ENCODE measurements at regions not wholly inside any gene's neighbourhood (a gene's known extent, or its start where the extent isn't known, plus 50 kb on each side); places are given as distances from the start of the nearest gene placed in this dataset.

- CTCF ChIA-PET = no interaction called here
- no peak for TF ChIP-seq CTCF (IDR thresholded peaks at IDR 0.05; ENCODE audit: insufficient read depth, low read depth, low read length)
- POLR2A ChIA-PET = no interaction called here
Measured at GRCh38 chr5:2182020-2182419, 299.3 kb upstream of the IRX4 start.

GRCh38 chr5:2181557-2181956, 298.8 kb upstream of the IRX4 start:
- Histone ChIP-seq H3K27me3 (ENCODE audit: control insufficient read depth, insufficient read depth, low read length) (no peaks in the 10 kb centered on the region), H3K36me3 (ENCODE audit: control insufficient read depth, insufficient read depth, low read length) (no peaks in the 10 kb centered on the region), H3K4me3 (ENCODE audit: low read depth, low read length) (no peak overlapping the region)
- ChIA-PET CTCF (no interaction called here), POLR2A (no interaction called here)
- no peak for DNase-seq (ENCODE audit: low read depth)
- TF ChIP-seq CTCF (IDR thresholded peaks at IDR 0.05; ENCODE audit: insufficient read depth, low read depth, low read length) = no peak

More at GRCh38 chr5:2182020-2182419, 299.3 kb upstream of the IRX4 start:
- Histone ChIP-seq H3K4me3 (ENCODE audit: low read depth, low read length) (no peak overlapping the region), H3K27me3 (ENCODE audit: control insufficient read depth, insufficient read depth, low read length) (no peaks in the 10 kb centered on the region), H3K36me3 (ENCODE audit: control insufficient read depth, insufficient read depth, low read length) (no peaks in the 10 kb centered on the region)
- DNase-seq (ENCODE audit: low read depth) = no peak

GRCh38 chr5:2181149-2181548, 298.4 kb upstream of the IRX4 start:
- H3K4me3 ChIP-seq (ENCODE audit: low read depth, low read length) = no peak overlapping the region
- no peak for TF ChIP-seq CTCF (IDR thresholded peaks at IDR 0.05; ENCODE audit: insufficient read depth, low read depth, low read length)
- ChIA-PET POLR2A (no interaction called here), CTCF (no interaction called here)
- H3K36me3 ChIP-seq (ENCODE audit: control insufficient read depth, insufficient read depth, low read length) = no peaks in the 10 kb centered on the region
- no peaks in the 10 kb centered on the region for H3K27me3 ChIP-seq (ENCODE audit: control insufficient read depth, insufficient read depth, low read length)
- no peak for DNase-seq (ENCODE audit: low read depth)

GRCh38 chr5:2180456-2180855, 297.7 kb upstream of the IRX4 start:
- no peak for DNase-seq (ENCODE audit: low read depth)
- POLR2A ChIA-PET = no interaction called here
- H3K27me3 ChIP-seq (ENCODE audit: control insufficient read depth, insufficient read depth, low read length) = no peaks in the 10 kb centered on the region
- CTCF ChIA-PET = no interaction called here
- no peak overlapping the region for H3K4me3 ChIP-seq (ENCODE audit: low read depth, low read length)
- H3K36me3 ChIP-seq (ENCODE audit: control insufficient read depth, insufficient read depth, low read length) = no peaks in the 10 kb centered on the region
- TF ChIP-seq CTCF (IDR thresholded peaks at IDR 0.05; ENCODE audit: insufficient read depth, low read depth, low read length) = no peak

- DNase-seq (ENCODE audit: low read depth) = no peak
- H3K27me3 ChIP-seq (ENCODE audit: control insufficient read depth, insufficient read depth, low read length) = no peaks in the 10 kb centered on the region
- CTCF ChIA-PET = no interaction called here
- no peak overlapping the region for H3K4me3 ChIP-seq (ENCODE audit: low read depth, low read length)
- POLR2A ChIA-PET = no interaction called here
- TF ChIP-seq CTCF (IDR thresholded peaks at IDR 0.05; ENCODE audit: insufficient read depth, low read depth, low read length) = no peak
- no peaks in the 10 kb centered on the region for H3K36me3 ChIP-seq (ENCODE audit: control insufficient read depth, insufficient read depth, low read length)
Measured at GRCh38 chr5:2179861-2180260, 297.1 kb upstream of the IRX4 start.

Data from BJ (cell line).